GM12875 (cell line): ENCODE measurements at regions not wholly inside any gene's neighbourhood (a gene's known extent, or its start where the extent isn't known, plus 50 kb on each side); places are given as distances from the start of the nearest gene placed in this dataset.

Experiments
- H3K4me3 ChIP-seq: one replicate; pipeline ENCODE4 v1.5.1; 2011; ENCODE audit warnings: low read depth, low read length, control low read depth
- TF ChIP-seq, protein P1 (sequence below): IDR thresholded peaks from 2 replicates; pipeline ENCODE4 v1.5.1; 2011; ENCODE audit warnings: low read depth, mild to moderate bottlenecking, control low read depth, inconsistent platforms, low read length, moderate library complexity, borderline replicate concordance; ENCODE audit not compliant: insufficient read depth

GRCh38 chr5:10857338-10857733 is 96.3 kb upstream of the DAP start:
- TF ChIP-seq, protein P1, sequence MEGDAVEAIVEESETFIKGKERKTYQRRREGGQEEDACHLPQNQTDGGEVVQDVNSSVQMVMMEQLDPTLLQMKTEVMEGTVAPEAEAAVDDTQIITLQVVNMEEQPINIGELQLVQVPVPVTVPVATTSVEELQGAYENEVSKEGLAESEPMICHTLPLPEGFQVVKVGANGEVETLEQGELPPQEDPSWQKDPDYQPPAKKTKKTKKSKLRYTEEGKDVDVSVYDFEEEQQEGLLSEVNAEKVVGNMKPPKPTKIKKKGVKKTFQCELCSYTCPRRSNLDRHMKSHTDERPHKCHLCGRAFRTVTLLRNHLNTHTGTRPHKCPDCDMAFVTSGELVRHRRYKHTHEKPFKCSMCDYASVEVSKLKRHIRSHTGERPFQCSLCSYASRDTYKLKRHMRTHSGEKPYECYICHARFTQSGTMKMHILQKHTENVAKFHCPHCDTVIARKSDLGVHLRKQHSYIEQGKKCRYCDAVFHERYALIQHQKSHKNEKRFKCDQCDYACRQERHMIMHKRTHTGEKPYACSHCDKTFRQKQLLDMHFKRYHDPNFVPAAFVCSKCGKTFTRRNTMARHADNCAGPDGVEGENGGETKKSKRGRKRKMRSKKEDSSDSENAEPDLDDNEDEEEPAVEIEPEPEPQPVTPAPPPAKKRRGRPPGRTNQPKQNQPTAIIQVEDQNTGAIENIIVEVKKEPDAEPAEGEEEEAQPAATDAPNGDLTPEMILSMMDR: no peak
- H3K4me3 ChIP-seq: no peak overlapping the region

DNA sequence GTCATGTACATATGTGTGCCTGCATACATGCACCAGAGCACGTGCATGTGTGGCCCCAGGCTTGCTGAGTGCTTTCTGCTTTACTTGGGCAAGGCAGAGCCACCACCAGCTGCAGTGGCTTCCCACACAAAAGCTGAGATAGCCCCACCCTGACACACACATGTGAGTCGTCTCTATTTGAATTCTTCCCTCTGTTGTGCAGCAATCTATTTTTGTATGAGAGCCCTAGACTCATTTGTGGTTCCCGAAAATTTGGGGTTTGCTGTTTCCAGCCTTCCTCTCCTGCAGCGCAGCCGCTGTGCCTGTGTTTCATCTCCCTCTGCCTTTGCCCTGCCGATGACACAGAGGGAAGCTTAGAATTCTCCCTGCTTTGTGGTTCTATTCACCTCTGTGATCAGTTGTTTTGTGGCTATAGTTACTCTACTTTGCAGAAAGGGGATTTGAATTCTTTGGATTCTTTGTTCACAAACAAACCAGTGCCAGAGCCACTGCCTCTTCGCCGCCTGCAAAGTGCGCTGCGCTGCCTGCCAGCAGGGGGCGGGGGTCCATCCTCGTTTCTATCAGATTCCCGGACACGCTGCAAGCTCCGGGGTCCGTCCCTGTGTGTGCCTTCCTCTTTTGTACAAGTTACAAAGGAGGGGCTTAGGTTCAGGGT is 95.8 kb upstream of the DAP start:
- TF ChIP-seq, protein P1: peak; percentile 81
- H3K4me3 ChIP-seq: no peak overlapping the region

- TF ChIP-seq, protein P1: no peak
- no peak overlapping the region for H3K4me3 ChIP-seq
Measured at GRCh38 chr5:10856071-10856470, 95.0 kb upstream of the DAP start.

- H3K4me3 ChIP-seq: no peak overlapping the region
- TF ChIP-seq, protein P1: no peak
Measured at GRCh38 chr5:10854506-10855277, 93.7 kb upstream of the DAP start.

- TF ChIP-seq, protein P1: no peak
- no peak overlapping the region for H3K4me3 ChIP-seq
Measured at GRCh38 chr5:10853154-10853553, 92.1 kb upstream of the DAP start.

- TF ChIP-seq, protein P1: no peak
Measured at GRCh38 chr5:10849278-10849677, 88.2 kb upstream of the DAP start.

GRCh38 chr5:10844016-10844415 is 83.0 kb upstream of the DAP start:
- TF ChIP-seq, protein P1: no peak
- no peak overlapping the region for H3K4me3 ChIP-seq

More at GRCh38 chr5:10849278-10849677, 88.2 kb upstream of the DAP start:
- H3K4me3 ChIP-seq: no peak overlapping the region
